D721Med (cell line): ENCODE measurements at regions not wholly inside any gene's neighbourhood (a gene's known extent, or its start where the extent isn't known, plus 50 kb on each side); places are given as distances from the start of the nearest gene placed in this dataset.

Experiments
- DNase-seq: peaks from one replicate; pipeline ENCODE4 v3.0.0; 2011; ENCODE audit warnings: low spot score; ENCODE audit not compliant: insufficient read length
- FAIRE-seq: peaks from 2 replicates; lab custom pipeline; 2011; peaks lifted over from hg19 to GRCh38; lab: Jason Lieb, UNC
- TF ChIP-seq, protein P1 (sequence below): IDR thresholded peaks from 2 replicates; pipeline ENCODE4 v1.5.1; 2012; ENCODE audit warnings: mild to moderate bottlenecking, control low read depth; ENCODE audit not compliant: insufficient read depth; ENCODE audit errors: missing control alignments

DNA sequence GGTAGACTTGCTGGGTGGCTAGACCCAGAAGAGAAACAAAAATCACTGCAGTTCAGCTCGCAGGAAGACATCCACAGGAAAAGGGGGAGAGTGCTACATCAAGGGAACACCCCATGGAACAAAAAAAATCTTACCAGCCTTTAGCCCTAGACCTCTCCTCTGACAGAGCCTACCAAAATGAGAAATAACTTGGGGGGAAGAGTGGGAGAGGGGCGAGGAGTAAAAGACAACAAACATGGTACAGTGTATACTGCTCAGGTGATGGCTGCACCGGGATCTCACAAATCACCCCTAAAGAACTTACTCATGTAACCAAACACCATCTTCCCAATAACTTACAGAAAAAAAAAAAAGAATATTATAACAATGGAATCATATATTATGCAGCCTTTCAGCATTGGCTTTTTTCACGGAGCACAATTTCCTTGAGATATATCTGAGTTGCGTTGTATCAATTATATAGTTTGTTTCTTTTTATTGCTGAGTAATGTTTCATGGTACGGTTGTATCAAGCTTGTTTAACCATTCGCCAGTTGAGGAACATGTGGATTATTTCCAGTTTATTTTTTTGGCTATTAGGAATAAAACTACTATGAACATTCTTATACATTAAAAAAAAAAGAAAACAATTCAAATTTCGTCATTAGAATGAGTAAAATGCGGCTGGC, 90.9 kb downstream of the ZNF280B start:
- FAIRE-seq (no peak), DNase-seq (no peak)
- TF ChIP-seq, protein P1, sequence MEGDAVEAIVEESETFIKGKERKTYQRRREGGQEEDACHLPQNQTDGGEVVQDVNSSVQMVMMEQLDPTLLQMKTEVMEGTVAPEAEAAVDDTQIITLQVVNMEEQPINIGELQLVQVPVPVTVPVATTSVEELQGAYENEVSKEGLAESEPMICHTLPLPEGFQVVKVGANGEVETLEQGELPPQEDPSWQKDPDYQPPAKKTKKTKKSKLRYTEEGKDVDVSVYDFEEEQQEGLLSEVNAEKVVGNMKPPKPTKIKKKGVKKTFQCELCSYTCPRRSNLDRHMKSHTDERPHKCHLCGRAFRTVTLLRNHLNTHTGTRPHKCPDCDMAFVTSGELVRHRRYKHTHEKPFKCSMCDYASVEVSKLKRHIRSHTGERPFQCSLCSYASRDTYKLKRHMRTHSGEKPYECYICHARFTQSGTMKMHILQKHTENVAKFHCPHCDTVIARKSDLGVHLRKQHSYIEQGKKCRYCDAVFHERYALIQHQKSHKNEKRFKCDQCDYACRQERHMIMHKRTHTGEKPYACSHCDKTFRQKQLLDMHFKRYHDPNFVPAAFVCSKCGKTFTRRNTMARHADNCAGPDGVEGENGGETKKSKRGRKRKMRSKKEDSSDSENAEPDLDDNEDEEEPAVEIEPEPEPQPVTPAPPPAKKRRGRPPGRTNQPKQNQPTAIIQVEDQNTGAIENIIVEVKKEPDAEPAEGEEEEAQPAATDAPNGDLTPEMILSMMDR = no peak

DNA sequence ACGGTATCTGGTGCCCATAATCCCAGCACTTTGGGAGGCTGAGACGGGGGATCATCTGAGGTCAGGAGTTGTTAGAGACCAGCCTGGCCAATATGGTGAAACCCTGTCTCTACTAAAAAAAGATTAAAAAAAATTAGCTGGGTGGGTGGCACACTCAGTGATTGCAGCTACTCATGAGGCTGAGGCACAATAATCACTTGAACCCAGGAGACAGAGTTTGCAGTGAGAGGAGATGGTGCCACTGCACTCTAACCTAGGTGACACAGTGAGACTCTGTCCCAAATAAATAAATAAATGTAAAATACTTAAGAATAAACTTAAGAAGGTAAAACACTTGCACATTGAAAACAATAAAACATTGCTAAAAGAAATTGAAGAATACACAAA, 90.4 kb downstream of the ZNF280B start:
- no peak for FAIRE-seq
- no peak for DNase-seq
- TF ChIP-seq, protein P1 = no peak

DNA sequence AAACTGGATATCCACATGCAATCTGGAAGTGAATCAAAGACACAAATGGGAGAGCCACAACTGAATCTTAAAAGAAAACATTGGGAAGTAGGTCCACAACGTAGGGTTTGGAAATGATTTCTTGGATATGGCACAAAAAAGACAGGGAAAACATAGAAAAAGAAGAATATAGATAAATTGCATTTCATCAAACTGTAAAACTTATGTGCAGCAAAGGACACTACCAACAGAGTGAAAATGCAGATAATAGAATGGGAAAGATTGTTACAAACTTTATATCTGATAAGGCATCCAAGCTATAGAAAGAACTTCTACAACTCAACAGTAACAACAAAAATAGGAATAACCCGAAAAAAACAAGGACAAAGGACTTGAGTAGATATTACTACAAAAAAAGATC, 89.6 kb downstream of the ZNF280B start:
- DNase-seq (no peak), FAIRE-seq (no peak)
- TF ChIP-seq, protein P1 = no peak

DNA sequence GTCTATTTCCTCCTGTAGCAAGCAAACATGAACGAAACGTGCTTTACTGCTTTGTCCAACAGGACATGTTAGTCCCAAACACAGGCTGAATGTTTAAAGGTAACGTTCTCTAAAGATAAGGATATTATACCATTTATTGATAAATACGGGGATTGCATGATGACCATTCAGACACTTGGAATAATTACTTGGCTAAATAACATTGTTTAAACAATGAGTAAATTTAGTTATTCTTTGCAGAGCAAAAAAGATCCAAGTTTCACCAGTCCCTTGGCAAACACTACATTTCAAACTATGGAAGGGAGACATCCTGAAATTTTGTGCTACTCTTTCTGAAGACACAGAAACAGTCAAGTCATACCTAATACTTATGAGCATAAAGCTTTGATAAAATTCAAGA, 88.0 kb downstream of the ZNF280B start:
- TF ChIP-seq, protein P1 = no peak
- DNase-seq = no peak
- FAIRE-seq = no peak

DNA sequence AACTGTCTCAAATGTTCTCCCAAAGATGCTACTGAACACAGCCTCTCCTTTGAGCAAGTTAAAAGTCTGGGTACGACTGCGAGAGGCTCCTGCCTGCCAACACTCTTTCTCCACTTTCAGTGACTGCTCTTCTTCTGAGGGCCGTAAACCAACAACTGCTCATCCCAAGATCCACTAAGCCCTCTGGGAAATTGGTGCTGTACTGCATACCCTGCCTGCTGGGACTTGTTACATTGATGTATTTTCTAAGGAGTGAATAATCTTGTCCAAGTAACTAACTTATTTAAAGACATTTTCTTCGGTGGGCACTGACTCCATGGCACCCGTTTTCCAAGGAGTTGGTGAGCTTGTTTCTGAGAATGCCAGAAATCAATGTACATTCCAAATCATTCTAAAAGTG, 87.2 kb downstream of the ZNF280B start:
- no peak for DNase-seq
- FAIRE-seq = no peak
- TF ChIP-seq, protein P1 = no peak

DNA sequence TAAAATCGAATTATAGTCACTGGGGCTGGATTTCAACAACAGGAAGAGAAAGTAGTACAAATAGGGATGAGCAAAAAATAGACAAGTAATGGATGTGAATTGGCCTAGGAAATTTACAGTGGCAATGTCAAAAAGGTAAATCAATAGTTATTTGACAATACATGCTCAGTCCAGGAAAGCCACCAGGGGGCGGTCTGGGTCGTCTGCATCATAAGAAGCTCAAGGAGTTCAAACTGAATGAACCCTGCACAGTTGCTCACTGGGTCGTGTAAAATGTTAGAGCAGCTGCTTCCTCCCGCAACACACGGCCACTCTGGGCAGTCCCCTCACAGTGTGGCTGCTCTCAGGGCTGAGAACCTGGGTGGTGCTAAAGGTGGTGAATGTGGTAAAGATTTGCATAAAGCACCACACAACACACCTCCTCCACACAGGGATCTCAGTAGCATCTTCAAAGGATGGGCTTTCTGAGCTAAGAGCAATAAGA, 85.9 kb downstream of the ZNF280B start:
- no peak for FAIRE-seq
- TF ChIP-seq, protein P1 = peak; percentile 63
- DNase-seq = peak; percentile 42

DNA sequence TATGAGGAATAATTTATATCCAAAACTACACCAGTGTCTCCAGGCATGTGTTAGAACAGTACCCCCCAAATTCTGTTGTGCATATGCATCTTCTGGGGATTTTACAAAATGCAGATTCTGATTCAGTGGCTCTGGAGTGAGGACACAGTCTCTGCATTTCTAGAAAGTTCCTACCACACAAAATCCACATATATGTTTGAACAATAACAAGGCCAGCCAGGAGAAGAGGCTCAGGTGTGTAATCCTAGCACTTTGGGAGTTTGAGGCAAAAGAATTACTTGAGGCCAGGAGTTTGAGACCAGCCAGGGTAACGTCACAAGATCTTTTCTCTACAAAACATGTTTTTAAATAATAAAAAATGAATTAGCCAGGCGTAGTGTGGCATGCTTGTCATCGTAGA, 84.9 kb downstream of the ZNF280B start:
- DNase-seq = no peak
- TF ChIP-seq, protein P1 = no peak
- no peak for FAIRE-seq
